ENCODE measurements at regions not wholly inside any gene's neighbourhood (a gene's known extent, or its start where the extent isn't known, plus 50 kb on each side); places are given as distances from the start of the nearest gene placed in this dataset.

DNA sequence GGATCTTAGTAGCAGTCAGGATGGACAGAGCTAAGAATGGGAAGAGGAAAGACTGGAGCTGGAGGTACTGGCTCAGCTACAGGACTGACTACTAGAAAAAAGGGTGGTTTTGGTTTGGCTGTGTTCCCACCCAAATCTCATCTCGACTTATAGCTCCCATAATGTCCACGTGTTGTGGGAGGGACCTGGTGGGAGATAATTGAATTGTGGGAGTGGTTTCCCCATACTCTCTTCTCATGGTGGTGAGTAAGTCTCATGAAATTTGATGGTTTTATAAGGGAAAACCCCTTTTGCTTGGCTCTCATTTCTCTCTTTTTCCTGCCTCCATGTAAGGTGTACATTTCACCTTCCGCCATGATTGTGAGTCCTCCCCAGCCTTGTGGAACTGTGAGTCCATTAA lies 466.5 kb upstream of the DEPDC1 start:
- TF ChIP-seq, protein P1, sequence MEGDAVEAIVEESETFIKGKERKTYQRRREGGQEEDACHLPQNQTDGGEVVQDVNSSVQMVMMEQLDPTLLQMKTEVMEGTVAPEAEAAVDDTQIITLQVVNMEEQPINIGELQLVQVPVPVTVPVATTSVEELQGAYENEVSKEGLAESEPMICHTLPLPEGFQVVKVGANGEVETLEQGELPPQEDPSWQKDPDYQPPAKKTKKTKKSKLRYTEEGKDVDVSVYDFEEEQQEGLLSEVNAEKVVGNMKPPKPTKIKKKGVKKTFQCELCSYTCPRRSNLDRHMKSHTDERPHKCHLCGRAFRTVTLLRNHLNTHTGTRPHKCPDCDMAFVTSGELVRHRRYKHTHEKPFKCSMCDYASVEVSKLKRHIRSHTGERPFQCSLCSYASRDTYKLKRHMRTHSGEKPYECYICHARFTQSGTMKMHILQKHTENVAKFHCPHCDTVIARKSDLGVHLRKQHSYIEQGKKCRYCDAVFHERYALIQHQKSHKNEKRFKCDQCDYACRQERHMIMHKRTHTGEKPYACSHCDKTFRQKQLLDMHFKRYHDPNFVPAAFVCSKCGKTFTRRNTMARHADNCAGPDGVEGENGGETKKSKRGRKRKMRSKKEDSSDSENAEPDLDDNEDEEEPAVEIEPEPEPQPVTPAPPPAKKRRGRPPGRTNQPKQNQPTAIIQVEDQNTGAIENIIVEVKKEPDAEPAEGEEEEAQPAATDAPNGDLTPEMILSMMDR (IDR thresholded peaks at IDR 0.05): no peak
- H3K27ac ChIP-seq: no peak overlapping the region
- no peak overlapping the region for H3K4me3 ChIP-seq
- no peak for DNase-seq (ENCODE audit: low spot score)

GRCh38 chr1:68969441-68969840 lies 472.6 kb upstream of the DEPDC1 start:
- TF ChIP-seq, protein P1 (IDR thresholded peaks at IDR 0.05): no peak
- DNase-seq (ENCODE audit: low spot score): no peak
- Histone ChIP-seq H3K27ac (no peak overlapping the region), H3K4me3 (no peak overlapping the region)

- DNase-seq (ENCODE audit: low spot score): no peak
- TF ChIP-seq, protein P1 (IDR thresholded peaks at IDR 0.05): no peak
Measured at GRCh38 chr1:68970571-68970970, 473.7 kb upstream of the DEPDC1 start.

GRCh38 chr1:68973459-68974244 lies 476.8 kb upstream of the DEPDC1 start:
- TF ChIP-seq, protein P1 (IDR thresholded peaks at IDR 0.05): no peak
- no peak for DNase-seq (ENCODE audit: low spot score)
- H3K4me3 ChIP-seq: no peak overlapping the region
- H3K27ac ChIP-seq: no peak overlapping the region

More at GRCh38 chr1:68970571-68970970, 473.7 kb upstream of the DEPDC1 start:
- H3K4me3 ChIP-seq: no peak overlapping the region
- no peak overlapping the region for H3K27ac ChIP-seq

GRCh38 chr1:68974447-68974846 lies 477.6 kb upstream of the DEPDC1 start:
- Histone ChIP-seq H3K4me3 (no peak overlapping the region), H3K27ac (no peak overlapping the region)
- no peak for DNase-seq (ENCODE audit: low spot score)
- TF ChIP-seq, protein P1 (IDR thresholded peaks at IDR 0.05): no peak

GRCh38 chr1:68975212-68975933 lies 478.5 kb upstream of the DEPDC1 start:
- Histone ChIP-seq H3K27ac (no peak overlapping the region), H3K4me3 (no peak overlapping the region)
- TF ChIP-seq, protein P1 (IDR thresholded peaks at IDR 0.05): no peak
- DNase-seq (ENCODE audit: low spot score): no peak
